MM.1S (cell line): ENCODE measurements at regions not wholly inside any gene's neighbourhood (a gene's known extent, or its start where the extent isn't known, plus 50 kb on each side); places are given as distances from the start of the nearest gene placed in this dataset.

Experiments
- DNase-seq: peaks from one replicate; pipeline ENCODE4 v3.0.0-alpha.2; 2015
- H2AFZ ChIP-seq: fragments of 300-600 bp; sonication (generic); 2 replicates; pipeline ENCODE4 v1.6.0; 2016; ENCODE audit warnings: antibody characterized with exemption, low read length
- H3F3A ChIP-seq: fragments of 300-600 bp; sonication (generic); 2 replicates; pipeline ENCODE4 v1.6.1; 2016; ENCODE audit warnings: mild to moderate bottlenecking, antibody characterized with exemption, low read length, moderate library complexity, mixed read lengths; ENCODE audit not compliant: insufficient read depth
- H3K27ac ChIP-seq: fragments of 300-600 bp; sonication (generic); 2 replicates; pipeline ENCODE4 v1.5.1; 2016; ENCODE audit warnings: mild to moderate bottlenecking, low read length
- H3K27me3 ChIP-seq: fragments of 300-600 bp; sonication (generic); replicated peaks from 2 replicates; pipeline ENCODE4 v1.6.0; 2016; ENCODE audit warnings: low read length; ENCODE audit not compliant: insufficient read depth
- H3K36me3 ChIP-seq: fragments of 300-600 bp; sonication (generic); replicated peaks from 2 replicates; pipeline ENCODE4 v1.6.1; 2016; ENCODE audit warnings: mild to moderate bottlenecking, low read length, mixed read lengths; ENCODE audit not compliant: insufficient read depth
- H3K4me1 ChIP-seq: fragments of 300-600 bp; sonication (generic); 2 replicates; pipeline ENCODE4 v1.6.1; 2016; ENCODE audit warnings: low read length, mixed read lengths
- H3K4me2 ChIP-seq: fragments of 300-600 bp; sonication (generic); 2 replicates; pipeline ENCODE4 v1.6.0; 2016; ENCODE audit warnings: low read depth, low read length
- H3K4me3 ChIP-seq: fragments of 300-600 bp; sonication (generic); 2 replicates; pipeline ENCODE4 v1.5.1; 2016; ENCODE audit warnings: low read length, mixed read lengths
- H3K79me2 ChIP-seq: fragments of 300-600 bp; sonication (generic); 2 replicates; pipeline ENCODE4 v1.6.1; 2016; ENCODE audit warnings: mixed run types, low read length, mixed read lengths
- H3K9ac ChIP-seq: fragments of 300-600 bp; sonication (generic); 2 replicates; pipeline ENCODE4 v1.6.1; 2016; ENCODE audit warnings: low read length, mixed read lengths
- H3K9me2 ChIP-seq: fragments of 300-600 bp; sonication (generic); replicated peaks from 2 replicates; pipeline ENCODE4 v1.6.1; 2016; ENCODE audit warnings: mild to moderate bottlenecking, low read length, mixed read lengths; ENCODE audit not compliant: insufficient read depth
- H3K9me3 ChIP-seq: fragments of 300-600 bp; sonication (generic); replicated peaks from 2 replicates; pipeline ENCODE4 v1.6.1; 2016; ENCODE audit warnings: mild to moderate bottlenecking, low read length, mixed read lengths; ENCODE audit not compliant: insufficient read depth
- H4K20me1 ChIP-seq: fragments of 300-600 bp; sonication (generic); 2 replicates; pipeline ENCODE4 v1.6.1; 2016; ENCODE audit warnings: mild to moderate bottlenecking, low read length, moderate library complexity, mixed read lengths; ENCODE audit not compliant: insufficient read depth
- CTCF ChIP-seq: fragments of 300-600 bp; sonication (generic); IDR thresholded peaks from 2 replicates; pipeline ENCODE4 v1.5.1; 2016; ENCODE audit warnings: antibody characterized with exemption, low read length, mixed read lengths
- EZH2 ChIP-seq: fragments of 300-600 bp; sonication (generic); optimal IDR thresholded peaks from 2 replicates; pipeline ENCODE3; 2017; ENCODE audit warnings: low read depth, mild to moderate bottlenecking, antibody characterized with exemption, low read length, mixed read lengths
- EZH2phosphoT487 ChIP-seq: fragments of 300-600 bp; sonication (generic); IDR thresholded peaks from 2 replicates; pipeline ENCODE4 v1.6.1; 2018; ENCODE audit warnings: antibody characterized with exemption, low read length

- Histone ChIP-seq H3K9me3 (no peaks in the 10 kb centered on the region; the same call in 1 of the 2 replicates), H3K27me3 (no peaks in the 10 kb centered on the region), H4K20me1 (no peaks in the 10 kb centered on the region), H2AFZ (no peak overlapping the region), H3F3A (no peaks in the 10 kb centered on the region), H3K9ac (no peak overlapping the region), H3K4me1 (no peaks in the 10 kb centered on the region), H3K9me2 (no peaks in the 10 kb centered on the region), H3K27ac (no peak overlapping the region), H3K79me2 (no peaks in the 10 kb centered on the region), H3K36me3 (no peaks in the 10 kb centered on the region), H3K4me2 (no peak overlapping the region), H3K4me3 (no peak overlapping the region)
- TF ChIP-seq EZH2 (no peak), EZH2phosphoT487 (no peak), CTCF (no peak)
- DNase-seq, result no peak
These were observed 89.4 kb upstream of the SPTBN1 start for GRCh38 chr2:54366487-54367280.

- TF ChIP-seq CTCF (no peak), EZH2phosphoT487 (no peak), EZH2 (no peak)
- Histone ChIP-seq H3K9me3 (no peaks in the 10 kb centered on the region; the same call in 1 of the 2 replicates), H3K9ac (no peak overlapping the region)
These were observed 85.6 kb upstream of the SPTBN1 start for GRCh38 chr2:54370405-54371104.

DNA sequence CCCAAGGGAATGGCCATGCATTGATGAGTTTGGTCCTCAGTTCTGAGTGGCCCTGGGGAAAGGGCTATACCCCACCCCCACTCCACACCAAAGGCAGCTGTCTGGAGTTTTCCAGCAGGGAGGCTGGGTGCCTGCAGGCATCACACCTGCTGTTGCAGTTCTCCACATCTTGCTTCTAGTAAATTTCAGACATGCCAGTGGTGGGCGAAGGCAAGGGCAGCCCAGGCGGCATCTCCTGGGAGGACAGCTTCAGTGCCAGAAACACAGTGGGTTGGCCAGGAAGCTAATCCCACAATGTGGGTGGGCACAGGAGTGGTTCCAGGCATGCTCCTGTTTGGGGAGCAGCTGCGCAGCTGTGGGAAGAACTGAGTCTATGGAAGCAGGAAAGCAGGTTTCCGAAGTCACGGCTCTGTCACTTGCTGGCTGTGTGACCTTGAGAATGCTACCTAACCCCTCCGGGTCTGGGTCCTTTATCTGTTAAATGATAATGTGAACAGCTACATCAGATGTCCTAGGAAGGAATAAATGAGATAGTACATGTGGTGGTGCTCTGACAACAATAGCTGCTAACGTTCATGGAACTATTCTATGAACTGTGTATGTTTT is 84.6 kb upstream of the SPTBN1 start:
- Histone ChIP-seq H3K9me3 (no peaks in the 10 kb centered on the region), H3F3A (no peaks in the 10 kb centered on the region), H3K36me3 (no peaks in the 10 kb centered on the region), H3K27me3 (no peaks in the 10 kb centered on the region), H3K27ac (no peak overlapping the region), H4K20me1 (no peaks in the 10 kb centered on the region), H3K79me2 (no peaks in the 10 kb centered on the region), H3K4me3 (no peak overlapping the region), H3K4me1 (no peaks in the 10 kb centered on the region), H3K4me2 (no peak overlapping the region), H2AFZ (no peak overlapping the region), H3K9me2 (no peaks in the 10 kb centered on the region), H3K9ac (no peak overlapping the region)
- no peak for DNase-seq
- TF ChIP-seq EZH2phosphoT487 (no peak), EZH2 (no peak), CTCF (no peak)

More at GRCh38 chr2:54370405-54371104, 85.6 kb upstream of the SPTBN1 start:
- no peaks in the 10 kb centered on the region for H3K27me3 ChIP-seq
- no peaks in the 10 kb centered on the region for H3K4me1 ChIP-seq
- no peak for DNase-seq
- H3K27ac ChIP-seq, result no peak overlapping the region
- no peaks in the 10 kb centered on the region for H4K20me1 ChIP-seq
- H3K9me2 ChIP-seq, result no peaks in the 10 kb centered on the region
- H2AFZ ChIP-seq, result no peak overlapping the region
- no peaks in the 10 kb centered on the region for H3K36me3 ChIP-seq
- no peaks in the 10 kb centered on the region for H3K79me2 ChIP-seq
- no peak overlapping the region for H3K4me3 ChIP-seq
- H3F3A ChIP-seq, result no peaks in the 10 kb centered on the region
- H3K4me2 ChIP-seq, result no peak overlapping the region
